PC-3 (cell line): ENCODE measurements at regions not wholly inside any gene's neighbourhood (a gene's known extent, or its start where the extent isn't known, plus 50 kb on each side); places are given as distances from the start of the nearest gene placed in this dataset.
"Not testable (repeated sequence)": the region's sequence is repeated elsewhere in the genome, so short reads cannot be mapped to it uniquely, and the experiment has no call there.

ENCODE experiments used
- ATAC-seq: fragments of 200-7000 bp; cut with Tn5 transposase; 2 replicates; pipeline ENCODE4 v1.9.1; 2020; ENCODE audit warnings: mild to moderate bottlenecking, moderate library complexity
- BruUV-seq: library from RNA; stranded (reverse); fragments of 400-500 nt; replicated peaks from 2 replicates; lab custom pipeline; 2021; lab: Mats Ljungman, UMichigan
- CTCF ChIA-PET: fragments of 300-600 bp; sonication (Branson Sonifier 250); formaldehyde crosslinking; loops from one replicate; lab custom pipeline; 2022; ENCODE audit warnings: antibody characterized with exemption; lab: Charles Lee
- POLR2A ChIA-PET: fragments of 300-600 bp; sonication (Branson Sonifier 250); formaldehyde crosslinking; loops from one replicate; lab custom pipeline; 2022; ENCODE audit warnings: antibody characterized with exemption; ENCODE audit not compliant: unreplicated experiment; lab: Charles Lee
- DNase-seq: peaks from one replicate; pipeline ENCODE4 v3.0.0-alpha.2; 2015
- H2AFZ ChIP-seq: fragments of 300-600 bp; sonication (generic); 2 replicates; pipeline ENCODE4 v1.6.0; 2016; ENCODE audit warnings: antibody characterized with exemption, low read length
- H3F3A ChIP-seq: fragments of 300-600 bp; sonication (generic); one replicate; pipeline ENCODE4 v1.6.0; 2017; ENCODE audit warnings: antibody characterized with exemption, low read length, control low read depth, mild to moderate bottlenecking; ENCODE audit not compliant: unreplicated experiment
- H3K27ac ChIP-seq: fragments of 300-600 bp; sonication (generic); 2 replicates; pipeline ENCODE4 v1.5.1; 2016; ENCODE audit warnings: mild to moderate bottlenecking, low read length
- H3K27me3 ChIP-seq: fragments of 300-600 bp; sonication (generic); 2 replicates; pipeline ENCODE4 v1.6.1; 2016; ENCODE audit warnings: low read length, mixed read lengths
- H3K36me3 ChIP-seq: fragments of 300-600 bp; sonication (generic); 2 replicates; pipeline ENCODE4 v1.6.1; 2016; ENCODE audit warnings: low read depth, mixed run types, low read length, mixed read lengths
- H3K4me1 ChIP-seq: fragments of 300-600 bp; sonication (generic); 2 replicates; pipeline ENCODE4 v1.5.1; 2016; ENCODE audit warnings: low read length; ENCODE audit not compliant: insufficient read depth
- H3K4me2 ChIP-seq: fragments of 300-600 bp; sonication (generic); 2 replicates; pipeline ENCODE4 v1.6.0; 2016; ENCODE audit warnings: low read length
- H3K4me3 ChIP-seq: fragments of 300-600 bp; sonication (generic); 2 replicates; pipeline ENCODE4 v1.5.1; 2016; ENCODE audit warnings: mild to moderate bottlenecking, low read length, mixed read lengths
- H3K79me2 ChIP-seq: fragments of 300-600 bp; sonication (generic); 2 replicates; pipeline ENCODE4 v1.6.1; 2017; ENCODE audit warnings: low read length, mixed read lengths
- H3K9ac ChIP-seq: fragments of 300-600 bp; sonication (generic); 2 replicates; pipeline ENCODE4 v1.6.0; 2016; ENCODE audit warnings: mild to moderate bottlenecking, low read length
- H3K9me2 ChIP-seq: fragments of 300-600 bp; sonication (generic); replicated peaks from 2 replicates; pipeline ENCODE4 v1.6.1; 2016; ENCODE audit warnings: mixed run types, low read length, mixed read lengths
- H3K9me3 ChIP-seq: fragments of 300-600 bp; sonication (generic); 2 replicates; pipeline ENCODE4 v1.6.1; 2016; ENCODE audit warnings: low read length, mixed read lengths
- H4K20me1 ChIP-seq: fragments of 300-600 bp; sonication (generic); 2 replicates; pipeline ENCODE4 v1.6.1; 2016; ENCODE audit warnings: low read length, mixed read lengths
- EZH2 ChIP-seq: fragments of 300-600 bp; sonication (generic); IDR thresholded peaks from one replicate; pipeline ENCODE4 v1.6.1; 2017; ENCODE audit warnings: antibody characterized with exemption, mild to moderate bottlenecking, low read length; ENCODE audit not compliant: unreplicated experiment
- EZH2phosphoT487 ChIP-seq: fragments of 300-600 bp; sonication (generic); IDR thresholded peaks from 2 replicates; pipeline ENCODE4 v1.6.1; 2018; ENCODE audit warnings: mild to moderate bottlenecking, antibody characterized with exemption, low read length, borderline replicate concordance
- intact Hi-C: fragments of 100-400 bp; cut with micrococcal nuclease; formaldehyde crosslinking; loops from 2 replicates; pipeline ENCODE4 v1.9.0; 2023
- TF ChIP-seq, protein P1 (sequence below): fragments of 300-600 bp; sonication (generic); conservative IDR thresholded peaks from 2 replicates; pipeline ENCODE4 v1.5.1; 2017; ENCODE audit warnings: antibody characterized with exemption, low read depth, mild to moderate bottlenecking, low read length

GRCh38 chr7:119905495-119905894 is 367.5 kb upstream of the KCND2 start:
- no peaks in the 10 kb centered on the region for H3K9me3 ChIP-seq
- no TSS peak for BruUV-seq
- no peaks in the 10 kb centered on the region for H3K27me3 ChIP-seq
- ATAC-seq, result no peak
- H3K9ac ChIP-seq, result no peak overlapping the region
- H3K36me3 ChIP-seq, result no peaks in the 10 kb centered on the region
- H3K9me2 ChIP-seq, result no peaks in the 10 kb centered on the region
- TF ChIP-seq, protein P1, sequence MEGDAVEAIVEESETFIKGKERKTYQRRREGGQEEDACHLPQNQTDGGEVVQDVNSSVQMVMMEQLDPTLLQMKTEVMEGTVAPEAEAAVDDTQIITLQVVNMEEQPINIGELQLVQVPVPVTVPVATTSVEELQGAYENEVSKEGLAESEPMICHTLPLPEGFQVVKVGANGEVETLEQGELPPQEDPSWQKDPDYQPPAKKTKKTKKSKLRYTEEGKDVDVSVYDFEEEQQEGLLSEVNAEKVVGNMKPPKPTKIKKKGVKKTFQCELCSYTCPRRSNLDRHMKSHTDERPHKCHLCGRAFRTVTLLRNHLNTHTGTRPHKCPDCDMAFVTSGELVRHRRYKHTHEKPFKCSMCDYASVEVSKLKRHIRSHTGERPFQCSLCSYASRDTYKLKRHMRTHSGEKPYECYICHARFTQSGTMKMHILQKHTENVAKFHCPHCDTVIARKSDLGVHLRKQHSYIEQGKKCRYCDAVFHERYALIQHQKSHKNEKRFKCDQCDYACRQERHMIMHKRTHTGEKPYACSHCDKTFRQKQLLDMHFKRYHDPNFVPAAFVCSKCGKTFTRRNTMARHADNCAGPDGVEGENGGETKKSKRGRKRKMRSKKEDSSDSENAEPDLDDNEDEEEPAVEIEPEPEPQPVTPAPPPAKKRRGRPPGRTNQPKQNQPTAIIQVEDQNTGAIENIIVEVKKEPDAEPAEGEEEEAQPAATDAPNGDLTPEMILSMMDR, result no peak
- no peak for TF ChIP-seq EZH2
- no peak for TF ChIP-seq EZH2phosphoT487
- CTCF ChIA-PET, result no interaction called here
- POLR2A ChIA-PET, result no interaction called here
- no peak overlapping the region for H3K4me3 ChIP-seq
- no peaks in the 10 kb centered on the region for H3F3A ChIP-seq
- no peak for DNase-seq
- H3K27ac ChIP-seq, result no peak overlapping the region
- intact Hi-C loops, result no loop called here
- no peaks in the 10 kb centered on the region for H3K4me1 ChIP-seq
- H3K79me2 ChIP-seq, result no peaks in the 10 kb centered on the region
- no peaks in the 10 kb centered on the region for H4K20me1 ChIP-seq
- H2AFZ ChIP-seq, result no peak overlapping the region
- no peak overlapping the region for H3K4me2 ChIP-seq

DNA sequence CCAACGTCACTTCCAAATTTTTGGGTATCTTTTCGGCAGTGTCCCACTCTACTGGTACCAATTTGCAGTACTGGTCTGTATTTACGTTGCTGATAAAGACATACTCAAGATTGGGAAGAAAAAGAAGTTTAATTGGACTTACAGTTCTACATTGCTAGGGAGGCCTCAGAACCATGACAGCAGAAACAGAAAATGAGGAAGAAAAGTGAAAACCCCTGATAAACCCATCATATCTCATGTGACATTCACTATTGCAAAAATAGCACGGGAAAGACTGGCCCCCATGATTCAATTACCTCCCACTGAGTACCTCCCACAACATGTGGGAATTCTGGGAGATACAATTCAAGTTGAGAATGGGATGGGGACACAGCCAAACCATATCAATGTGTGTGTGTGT is 364.0 kb upstream of the KCND2 start:
- no TSS peak for BruUV-seq
- no peaks in the 10 kb centered on the region for H3K9me2 ChIP-seq
- no peaks in the 10 kb centered on the region for H3K4me1 ChIP-seq
- H3K4me3 ChIP-seq, result no peak overlapping the region
- H3K9ac ChIP-seq, result no peak overlapping the region
- H2AFZ ChIP-seq, result no peak overlapping the region
- H3K36me3 ChIP-seq, result no peaks in the 10 kb centered on the region
- no peak overlapping the region for H3K27ac ChIP-seq
- no peaks in the 10 kb centered on the region for H4K20me1 ChIP-seq
- CTCF ChIA-PET, result no interaction called here
- TF ChIP-seq EZH2 (no peak), EZH2phosphoT487 (no peak)
- TF ChIP-seq, protein P1, result no peak
- ATAC-seq (no peak), DNase-seq (no peak)
- intact Hi-C loops, result no loop called here
- H3K9me3 ChIP-seq, result no peaks in the 10 kb centered on the region
- no peak overlapping the region for H3K4me2 ChIP-seq
- no peaks in the 10 kb centered on the region for H3F3A ChIP-seq
- H3K79me2 ChIP-seq, result no peaks in the 10 kb centered on the region
- POLR2A ChIA-PET, result no interaction called here
- H3K27me3 ChIP-seq, result no peaks in the 10 kb centered on the region

DNA sequence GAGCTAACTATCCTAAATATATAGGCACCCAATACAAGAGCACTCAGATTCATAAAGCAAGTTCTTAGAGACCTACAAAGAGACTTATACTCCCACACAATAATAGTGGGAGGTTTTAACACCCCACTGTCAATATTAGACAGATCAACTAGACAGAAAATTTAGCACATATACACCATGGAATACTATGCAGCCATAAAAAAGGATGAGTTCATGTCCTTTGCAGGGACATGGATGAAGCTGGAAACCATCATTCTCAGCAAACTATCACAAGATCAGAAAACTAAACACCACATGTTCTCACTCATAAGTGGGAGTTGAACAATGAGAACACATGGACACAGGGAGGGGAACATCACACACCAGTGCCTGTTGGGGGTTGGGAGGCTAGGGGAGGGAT is 358.9 kb upstream of the KCND2 start:
- H3K9ac ChIP-seq, H3K79me2 ChIP-seq, BruUV-seq, H3K4me3 ChIP-seq, H3K27ac ChIP-seq, POLR2A ChIA-PET, intact Hi-C loops, H2AFZ ChIP-seq, CTCF ChIA-PET, H3K36me3 ChIP-seq, H3K9me2 ChIP-seq, H3K9me3 ChIP-seq, H3K27me3 ChIP-seq, H3F3A ChIP-seq, DNase-seq, H3K4me1 ChIP-seq, H3K4me2 ChIP-seq, ATAC-seq, H4K20me1 ChIP-seq: not testable (repeated sequence)
